Skin of body (tissue), 1 donor: ENCODE measurements at regions not wholly inside any gene's neighbourhood (a gene's known extent, or its start where the extent isn't known, plus 50 kb on each side); places are given as distances from the start of the nearest gene placed in this dataset.
"Not testable (repeated sequence)": the region's sequence is repeated elsewhere in the genome, so short reads cannot be mapped to it uniquely, and the experiment has no call there.

Experiments
- DNase-seq: peaks from one replicate; lab custom pipeline; 2025; lab: John Stamatoyannopoulos, UW

DNA sequence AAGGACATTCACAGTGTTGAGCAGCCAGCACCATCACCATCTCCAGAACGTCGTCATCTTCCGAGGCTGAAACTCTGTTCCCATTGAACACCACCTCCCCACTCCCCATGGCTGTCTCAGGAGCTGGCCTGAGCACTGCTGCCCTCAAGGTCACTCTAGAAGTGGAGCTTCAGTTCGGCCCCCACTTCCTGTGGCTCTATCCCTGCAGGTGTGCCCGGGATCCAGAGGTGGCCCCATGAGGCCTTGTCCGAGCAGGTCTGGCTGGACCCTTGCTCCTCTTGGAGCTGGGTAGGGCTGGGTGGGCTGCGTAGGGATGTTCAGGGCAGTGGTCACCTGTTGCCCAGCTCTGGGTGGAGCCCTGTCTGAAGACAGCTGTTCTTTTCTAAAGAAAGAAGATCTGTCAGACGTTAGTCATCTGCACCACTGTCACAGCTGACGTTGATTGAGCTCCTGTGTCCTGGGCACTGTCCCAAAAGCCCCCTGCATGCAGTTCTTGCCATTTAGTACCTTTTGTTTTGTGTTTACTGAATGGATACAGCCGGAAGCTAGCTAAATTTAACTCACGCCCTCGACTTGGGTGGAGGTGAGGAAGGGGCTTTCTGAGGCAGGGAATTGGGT, 75.5 kb upstream of the CLDN5 start:
- DNase-seq = no peak

- not testable (repeated sequence) for DNase-seq
Measured at GRCh38 chr22:19603346-19603745, 79.1 kb upstream of the CLDN5 start.

- DNase-seq = no peak
Measured at GRCh38 chr22:19603767-19604166, 79.6 kb upstream of the CLDN5 start.

GRCh38 chr22:19604711-19605268, 80.6 kb upstream of the CLDN5 start:
- DNase-seq = no peak

DNA sequence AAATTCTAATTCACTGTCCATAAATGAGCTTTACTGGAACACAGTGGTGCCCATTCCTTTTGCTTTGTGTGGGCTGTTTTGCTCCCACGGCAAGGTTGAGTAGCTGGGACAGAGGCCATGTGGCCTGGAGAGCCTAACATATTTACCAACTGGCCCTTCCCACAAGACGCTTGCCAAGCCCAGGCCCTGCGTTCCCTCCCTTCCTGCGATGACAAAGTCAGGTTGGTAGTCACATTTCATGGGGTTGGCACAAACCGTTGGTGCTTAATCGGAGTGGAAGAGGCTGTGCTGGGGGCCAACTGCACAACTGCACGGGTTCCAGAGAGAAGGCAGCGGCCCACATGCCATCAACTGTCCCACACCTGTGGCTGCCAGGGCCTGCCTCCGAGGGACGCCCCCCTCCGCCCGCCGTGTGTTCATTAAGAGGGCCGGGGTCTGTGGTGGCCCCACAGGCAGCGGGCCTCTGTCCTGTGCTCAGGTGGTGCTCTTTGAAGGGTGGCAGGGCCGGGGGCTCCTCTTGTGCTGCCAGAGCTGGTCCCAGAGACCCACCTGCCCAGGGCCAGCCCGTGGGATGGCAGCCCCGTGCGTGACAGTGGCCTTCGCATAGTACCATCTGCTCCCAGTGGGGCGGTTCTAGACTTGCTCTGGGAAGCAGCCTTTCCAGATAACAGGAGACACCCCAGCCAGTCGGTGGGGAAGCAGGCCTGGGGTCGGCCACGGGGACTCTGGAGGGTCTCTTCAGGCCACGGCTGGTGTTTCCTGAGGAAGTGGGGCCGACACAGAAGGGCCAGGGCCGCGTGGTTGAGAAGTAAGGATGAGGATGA, 81.5 kb upstream of the CLDN5 start:
- no peak for DNase-seq

GRCh38 chr22:19606332-19607191, 82.4 kb upstream of the CLDN5 start:
- DNase-seq = no peak

- peak; percentile 12 for DNase-seq
Measured at GRCh38 chr22:19607192-19608002, 83.2 kb upstream of the CLDN5 start.

DNA sequence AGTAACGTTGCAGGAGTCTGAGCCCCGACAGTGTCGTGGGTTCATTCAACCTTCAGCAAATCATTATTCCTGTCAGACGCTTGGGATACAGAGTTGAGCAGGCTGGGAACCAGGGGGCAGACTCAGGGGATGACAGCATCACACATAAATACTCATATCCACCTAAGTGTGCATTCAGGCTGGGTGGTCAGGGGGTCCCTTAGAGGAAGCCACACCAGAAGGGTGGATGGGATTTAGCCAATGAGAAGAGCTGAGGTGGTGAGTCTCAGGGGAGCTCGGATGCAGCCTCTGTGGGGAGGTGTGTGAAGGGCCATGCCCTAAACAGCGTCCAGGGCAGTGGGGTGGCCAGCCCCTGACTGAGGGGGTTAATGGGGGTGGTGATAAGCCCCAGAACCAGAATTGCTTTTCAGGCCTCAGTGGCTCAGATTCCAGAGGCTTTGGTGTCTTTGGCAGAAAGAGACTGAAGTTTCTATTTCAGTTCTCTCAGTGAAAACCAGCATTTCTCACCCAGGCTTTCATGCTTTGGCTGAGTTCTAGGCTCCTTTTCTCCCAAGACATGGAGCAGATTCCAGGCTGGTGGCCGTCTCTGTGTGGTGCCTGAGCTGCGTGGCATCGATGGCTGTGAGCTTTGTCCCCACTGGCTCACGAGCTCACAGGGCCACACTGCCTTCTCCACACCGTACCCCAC, 83.9 kb upstream of the CLDN5 start:
- no peak for DNase-seq

GRCh38 chr22:19609753-19610152, 85.5 kb upstream of the CLDN5 start:
- not testable (repeated sequence) for DNase-seq

DNA sequence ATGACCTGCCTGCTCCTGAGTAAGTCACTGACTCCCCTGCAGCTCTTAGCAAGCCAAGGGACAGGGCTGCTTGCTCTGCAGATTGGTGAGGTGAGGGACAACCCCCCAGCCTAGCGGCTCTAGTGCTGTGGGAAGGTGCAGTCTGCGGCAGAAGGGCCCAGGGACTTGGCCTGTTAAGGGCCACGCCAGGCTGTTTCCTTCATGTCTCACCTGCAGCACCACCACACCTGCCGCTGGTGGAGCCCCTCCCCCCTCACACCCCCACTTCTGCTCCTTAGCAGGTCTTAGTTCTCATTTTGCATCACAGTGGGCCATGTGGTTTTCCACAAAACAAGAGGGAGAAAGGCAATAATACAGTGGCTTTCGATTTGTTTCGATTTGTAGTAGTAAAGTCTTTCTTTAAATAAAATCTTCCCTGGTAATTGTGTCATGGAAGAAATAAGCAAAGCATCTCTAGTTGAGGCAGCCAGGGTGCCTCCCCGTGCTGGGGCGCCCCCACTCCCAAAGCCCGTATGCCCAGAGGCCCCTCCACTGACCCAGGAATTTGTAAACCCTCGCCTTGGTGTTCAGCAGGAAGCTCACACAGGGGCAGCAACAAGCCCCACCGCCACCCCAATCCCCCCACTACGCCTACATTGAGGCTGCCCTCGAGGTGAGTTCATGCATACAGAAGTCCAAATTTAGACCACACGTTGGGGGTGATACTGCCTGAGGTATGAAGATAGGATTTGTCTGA, 86.5 kb upstream of the CLDN5 start:
- DNase-seq = no peak

- no peak for DNase-seq
Measured at GRCh38 chr22:19611590-19611989, 87.4 kb upstream of the CLDN5 start.

DNA sequence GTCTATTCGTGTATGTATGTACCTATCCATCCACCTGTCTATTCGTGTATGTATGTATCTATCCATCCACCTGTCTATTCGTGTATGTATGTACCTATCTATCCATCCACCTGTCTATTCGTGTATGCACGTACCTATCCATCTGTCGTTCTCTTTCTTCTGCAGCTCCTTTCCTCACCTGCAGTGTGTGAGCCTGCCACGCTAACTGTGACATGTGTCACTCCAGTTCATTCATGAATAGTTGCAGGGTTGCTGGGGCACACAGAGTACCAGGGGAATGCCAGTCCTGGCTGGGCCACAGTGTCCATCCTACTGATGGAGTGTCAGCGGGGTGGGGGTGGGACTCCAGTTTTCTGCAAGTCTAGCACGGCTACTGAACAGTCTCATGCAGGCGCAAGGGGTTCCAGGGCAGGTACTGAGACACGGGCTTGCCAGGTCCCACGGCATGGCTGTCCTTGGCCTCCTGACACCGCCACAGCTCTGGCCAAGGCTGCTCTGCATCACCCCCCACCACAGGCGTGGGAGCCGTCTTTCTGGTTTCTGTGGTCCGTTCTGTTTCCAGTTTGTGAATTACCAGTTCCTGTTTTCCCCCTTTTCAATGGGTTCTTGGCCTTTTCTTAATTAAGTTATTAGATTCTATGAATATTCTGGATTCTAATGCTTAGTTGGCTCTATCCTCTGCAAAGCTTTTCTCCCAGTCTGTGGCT, 88.8 kb upstream of the CLDN5 start:
- DNase-seq = no peak

GRCh38 chr22:19614536-19614863, 90.3 kb upstream of the CLDN5 start:
- DNase-seq = no peak

GRCh38 chr22:19615001-19615461, 90.8 kb upstream of the CLDN5 start:
- DNase-seq = no peak

DNA sequence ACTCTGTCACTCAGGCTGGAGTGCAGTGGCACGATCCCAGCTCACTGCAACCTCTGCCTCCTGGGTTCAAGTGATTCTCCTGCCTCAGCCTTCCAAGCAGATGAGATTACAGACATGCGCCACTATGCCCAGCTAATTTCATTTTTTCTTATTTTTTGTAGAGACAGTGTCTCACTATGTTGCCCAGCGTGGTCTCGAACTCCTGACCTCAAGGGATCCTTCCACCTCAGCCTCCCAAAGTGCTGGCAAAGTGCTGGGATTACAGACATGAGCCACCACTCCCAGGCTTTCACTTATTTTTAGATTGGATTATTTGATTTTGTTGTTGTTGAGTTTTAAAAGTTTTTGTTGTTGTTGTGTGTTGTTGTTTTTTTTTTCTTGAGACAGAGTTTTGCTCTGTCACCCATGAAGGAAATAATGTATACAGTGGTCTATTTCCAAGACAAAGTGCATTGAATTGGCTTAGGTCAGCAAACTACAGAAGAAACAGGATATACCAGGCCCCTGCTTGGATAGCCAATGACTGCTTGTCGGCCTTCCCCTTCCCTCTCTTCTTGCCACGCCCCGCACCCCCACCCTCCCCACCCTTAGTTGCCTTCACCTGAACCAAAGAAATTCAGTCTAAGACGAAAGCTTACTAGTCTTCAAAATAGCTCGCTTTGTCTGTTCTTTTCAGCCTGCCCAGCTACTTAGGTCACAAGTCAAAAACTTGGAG, 91.8 kb upstream of the CLDN5 start:
- no peak for DNase-seq

- DNase-seq = no peak
Measured at GRCh38 chr22:19619144-19620009, 94.9 kb upstream of the SEPTIN5 start.

- DNase-seq = peak; percentile 36
Measured at GRCh38 chr22:19620742-19621371, 93.4 kb upstream of the SEPTIN5 start.
